Ishikawa (cell line): ENCODE measurements at regions not wholly inside any gene's neighbourhood (a gene's known extent, or its start where the extent isn't known, plus 50 kb on each side); places are given as distances from the start of the nearest gene placed in this dataset.

Source experiments
- CEBPB ChIP-seq: IDR thresholded peaks from 2 replicates; pipeline ENCODE4 v1.6.1; 2012
- CREB1 ChIP-seq: IDR thresholded peaks from 2 replicates; pipeline ENCODE4 v1.6.1; 2012; ENCODE audit warnings: low read depth
- EGR1 ChIP-seq: IDR thresholded peaks from 2 replicates; pipeline ENCODE4 v1.6.1; 2012
- EP300 ChIP-seq: IDR thresholded peaks from 2 replicates; pipeline ENCODE4 v1.6.1; 2012; ENCODE audit warnings: borderline replicate concordance
- FOXM1 ChIP-seq: IDR thresholded peaks from 2 replicates; pipeline ENCODE4 v1.6.1; 2012; ENCODE audit warnings: low read depth, borderline replicate concordance
- MAX ChIP-seq: IDR thresholded peaks from 2 replicates; pipeline ENCODE4 v1.6.1; 2012
- NFIC ChIP-seq: IDR thresholded peaks from 2 replicates; pipeline ENCODE4 v1.6.1; 2012
- RAD21 ChIP-seq: IDR thresholded peaks from 2 replicates; pipeline ENCODE4 v1.6.1; 2012; ENCODE audit warnings: low read depth
- TAF1 ChIP-seq: IDR thresholded peaks from 2 replicates; pipeline ENCODE4 v1.6.1; 2012; ENCODE audit warnings: low read depth, mild to moderate bottlenecking
- USF1 ChIP-seq: IDR thresholded peaks from 2 replicates; pipeline ENCODE4 v1.6.1; 2012
- YY1 ChIP-seq: IDR thresholded peaks from 2 replicates; pipeline ENCODE4 v1.6.1; 2012; ENCODE audit warnings: low read depth
- ZBTB7A ChIP-seq: IDR thresholded peaks from 2 replicates; pipeline ENCODE4 v1.6.1; 2012; ENCODE audit warnings: low read depth

GRCh38 chrX:109943092-109943739 is 59.7 kb upstream of the TMEM164 start:
- TF ChIP-seq RAD21, result no peak
- TF ChIP-seq ZBTB7A, result no peak
- TF ChIP-seq TAF1, result no peak
- TF ChIP-seq YY1, result no peak
- no peak for TF ChIP-seq FOXM1
- TF ChIP-seq MAX, result no peak
- no peak for TF ChIP-seq USF1
- TF ChIP-seq CREB1, result no peak
- TF ChIP-seq EP300, result no peak

- TF ChIP-seq CREB1, result no peak
- TF ChIP-seq CEBPB, result no peak
- TF ChIP-seq USF1, result no peak
- TF ChIP-seq RAD21, result no peak
- no peak for TF ChIP-seq ZBTB7A
- no peak for TF ChIP-seq EP300
- TF ChIP-seq YY1, result no peak
- no peak for TF ChIP-seq NFIC
Measured at GRCh38 chrX:109943740-109944092, 59.2 kb upstream of the TMEM164 start.

- TF ChIP-seq EGR1, result no peak
Measured at GRCh38 chrX:109952050-109952449, 50.9 kb upstream of the TMEM164 start.

GRCh38 chrX:109952985-109953905 is 49.7 kb upstream of the TMEM164 start:
- TF ChIP-seq YY1 (no peak), USF1 (no peak), NFIC (no peak), TAF1 (no peak), EP300 (no peak), CREB1 (no peak)
